HepG2 (cell line): ENCODE measurements at regions not wholly inside any gene's neighbourhood (a gene's known extent, or its start where the extent isn't known, plus 50 kb on each side); places are given as distances from the start of the nearest gene placed in this dataset.
"Not testable (repeated sequence)": the region's sequence is repeated elsewhere in the genome, so short reads cannot be mapped to it uniquely, and the experiment has no call there.

ENCODE experiments used
- ATAC-seq: fragments of 200-7000 bp; cut with Tn5 transposase; 3 replicates; pipeline ENCODE4 v1.9.1; 2020; ENCODE audit warnings: mild to moderate bottlenecking, moderate library complexity
- BruUV-seq: library from RNA; stranded (reverse); fragments of 400-500 nt; replicated peaks from 2 replicates; lab custom pipeline; 2021; lab: Mats Ljungman, UMichigan
- CTCF ChIA-PET: fragments of 300-600 bp; formaldehyde crosslinking; extraction: SDS; loops from one replicate; lab custom pipeline; 2021; ENCODE audit warnings: low total read pairs, inconsistent platforms, low intra/inter-chr PET ratio; lab: Yijun Ruan, JAX
- POLR2A ChIA-PET: fragments of 350-600 bp; sonication (Branson Sonifier 250); formaldehyde crosslinking; loops from one replicate; lab custom pipeline; 2020; ENCODE audit warnings: antibody characterized with exemption, inconsistent platforms; lab: Yijun Ruan, JAX
- DNase-seq: peaks from one replicate; pipeline ENCODE4 v3.0.0-alpha.2; 2015; ENCODE audit warnings: low spot score
- FAIRE-seq: peaks from 3 replicates; lab custom pipeline; 2011; peaks lifted over from hg19 to GRCh38; lab: Jason Lieb, UNC
- H2AFZ ChIP-seq: one replicate; pipeline ENCODE4 v1.6.1; 2011; ENCODE audit warnings: low read length, inconsistent platforms
- H3K27ac ChIP-seq: fragments of 300-600 bp; 3 replicates; pipeline ENCODE4 v1.8.0; 2011; ENCODE audit warnings: mixed run types, mild to moderate bottlenecking, mixed read lengths, low read length, inconsistent platforms; ENCODE audit not compliant: insufficient read depth; ENCODE audit errors: extremely low read length
- H3K27me3 ChIP-seq, 2 experiments: fragments of 200-600 bp in 1 of 2; 2 replicates in 1 of 2; 3 replicates in 1 of 2; pipeline versions ENCODE4 v1.6.0 to v1.8.0; 2011; ENCODE audit warnings: low read length in 2 of 2, mild to moderate bottlenecking in 2 of 2, moderate library complexity in 2 of 2, inconsistent platforms in 1 of 2; ENCODE audit not compliant: insufficient read depth in 2 of 2, control insufficient read depth in 1 of 2
- H3K36me3 ChIP-seq, 2 experiments: fragments of 200-600 bp in 1 of 2; replicated peaks in 1 of 2; 2 replicates in 1 of 2; 3 replicates in 1 of 2; pipeline versions ENCODE4 v1.5.1 to v1.8.0; 2011; ENCODE audit warnings: low read length in 2 of 2, inconsistent platforms in 1 of 2; ENCODE audit not compliant: insufficient read depth in 2 of 2, control insufficient read depth in 1 of 2
- H3K4me1 ChIP-seq: 2 replicates; pipeline ENCODE4 v1.5.1; 2012; ENCODE audit warnings: low read length, inconsistent platforms; ENCODE audit not compliant: insufficient read depth
- H3K4me2 ChIP-seq: 2 replicates; pipeline ENCODE4 v1.6.0; 2011; ENCODE audit warnings: low read depth, low read length, inconsistent platforms
- H3K4me3 ChIP-seq, 3 experiments: fragments of 200-600 bp in 1 of 3; sonication (generic), shearing (Covaris generic) in 1 of 3; replicated peaks in 1 of 3; 2 replicates each; pipeline ENCODE4 v1.5.1; 2011 to 2016; ENCODE audit warnings: low read length in 3 of 3, inconsistent platforms in 2 of 3, low read depth in 2 of 3, mild to moderate bottlenecking in 2 of 3, control low read depth in 1 of 3, mixed read lengths in 1 of 3; ENCODE audit not compliant: insufficient read depth in 1 of 3
- H3K79me2 ChIP-seq: one replicate; pipeline ENCODE4 v1.6.1; 2011; ENCODE audit warnings: low read length, inconsistent platforms; ENCODE audit not compliant: insufficient read depth
- H3K9ac ChIP-seq: 2 replicates; pipeline ENCODE4 v1.6.0; 2011; ENCODE audit warnings: mild to moderate bottlenecking, low read depth, low read length, inconsistent platforms; ENCODE audit not compliant: insufficient read depth
- H3K9me3 ChIP-seq: 2 replicates; pipeline ENCODE4 v1.5.1; 2012; ENCODE audit warnings: mild to moderate bottlenecking, low read length
- H4K20me1 ChIP-seq: 2 replicates; pipeline ENCODE4 v1.6.0; 2011; ENCODE audit warnings: inconsistent platforms, mild to moderate bottlenecking, low read length, moderate library complexity; ENCODE audit not compliant: insufficient read depth
- ATF7-NPFF ChIP-seq: sonication (generic); formaldehyde crosslinking; IDR thresholded peaks from 2 replicates; pipeline ENCODE4 v1.8.1; 2023; ENCODE audit warnings: mild to moderate bottlenecking, low read depth, missing genetic modification reagents, moderate library complexity
- BCL6 ChIP-seq: IDR thresholded peaks from 2 replicates; pipeline ENCODE4 v1.6.1; 2016; ENCODE audit warnings: missing genetic modification reagents, missing compliant biosample characterization
- FOXP4 ChIP-seq: sonication (generic); formaldehyde crosslinking; IDR thresholded peaks from 2 replicates; pipeline ENCODE4 v1.4.0; 2020; ENCODE audit warnings: missing genetic modification reagents
- ZFX ChIP-seq: sonication (generic); formaldehyde crosslinking; IDR thresholded peaks from 2 replicates; pipeline ENCODE4 v1.4.0; 2020; ENCODE audit warnings: mild to moderate bottlenecking, low read depth, missing genetic modification reagents, moderate library complexity
- WGBS: methylation state at CpG from one replicate; pipeline ENCODE4 v1.1.6; 2017; ENCODE audit warnings: low lambda C conversion rate; 5-methylcytosine and 5-hydroxymethylcytosine counted together
- in situ Hi-C: cut with HindIII; loops from 2 replicates; pipeline ENCODE4 v1.10.0; 2017; ENCODE audit warnings: low pct_unique_long_range_greater_than_20kb; ENCODE audit not compliant: extremely low pct_ligation_motif_present
- intact Hi-C: fragments of 100-400 bp; cut with micrococcal nuclease; formaldehyde crosslinking; loops from one replicate; pipeline ENCODE4 v1.10.0; 2022; ENCODE audit not compliant: unreplicated experiment

- no peak for TF ChIP-seq FOXP4
- TF ChIP-seq BCL6 (CRISPR knock-in tag) = no peak
- no peak for TF ChIP-seq ZFX
- no peak for TF ChIP-seq ATF7-NPFF
Observed at GRCh38 chr6:148635070-148635743, 111.6 kb upstream of the UST start (continued).

- BruUV-seq, CTCF ChIA-PET, ATAC-seq, H3K9ac ChIP-seq, H3K79me2 ChIP-seq, H4K20me1 ChIP-seq, H3K36me3 ChIP-seq, FAIRE-seq, H3K4me3 ChIP-seq, in situ Hi-C loops, H3K4me2 ChIP-seq, intact Hi-C loops, H2AFZ ChIP-seq, POLR2A ChIA-PET, H3K27ac ChIP-seq, H3K4me1 ChIP-seq, H3K9me3 ChIP-seq, DNase-seq, H3K27me3 ChIP-seq: not testable (repeated sequence)
- 13% methylated on average over 3 of the region's 8 CpGs for WGBS
Observed at GRCh38 chr6:148641836-148642235, 105.0 kb upstream of the UST start.

- H3K4me3 ChIP-seq, H2AFZ ChIP-seq, H3K27ac ChIP-seq, H3K9me3 ChIP-seq, DNase-seq, CTCF ChIA-PET, FAIRE-seq, H3K4me2 ChIP-seq, POLR2A ChIA-PET, BruUV-seq, H3K4me1 ChIP-seq, H3K9ac ChIP-seq, H3K79me2 ChIP-seq, H3K36me3 ChIP-seq, H3K27me3 ChIP-seq, intact Hi-C loops, H4K20me1 ChIP-seq, in situ Hi-C loops, ATAC-seq: not testable (repeated sequence)
- 16% methylated on average over 5 of the region's 5 CpGs for WGBS
Observed at GRCh38 chr6:148643208-148643607, 103.6 kb upstream of the UST start.

GRCh38 chr6:148645049-148645448 lies 101.8 kb upstream of the UST start:
- CTCF ChIA-PET = not testable (repeated sequence)

More at GRCh38 chr6:148645049-148645448, 101.8 kb upstream of the UST start:
- H3K9me3 ChIP-seq, H4K20me1 ChIP-seq, in situ Hi-C loops, FAIRE-seq, H3K79me2 ChIP-seq, H3K27ac ChIP-seq, H2AFZ ChIP-seq, POLR2A ChIA-PET, intact Hi-C loops, ATAC-seq, BruUV-seq, H3K36me3 ChIP-seq, H3K27me3 ChIP-seq, DNase-seq, H3K4me3 ChIP-seq, H3K4me2 ChIP-seq, H3K4me1 ChIP-seq, H3K9ac ChIP-seq: not testable (repeated sequence)
- 3% methylated on average over 7 of the region's 7 CpGs for WGBS
